ENCODE measurements at regions not wholly inside any gene's neighbourhood (a gene's known extent, or its start where the extent isn't known, plus 50 kb on each side); places are given as distances from the start of the nearest gene placed in this dataset.

GRCh38 chr4:129379429-129379828 lies 283.5 kb downstream of the C4orf33 start:
- intact Hi-C loops (cut with micrococcal nuclease), result no loop called here
- Histone ChIP-seq H3K4me2 (replicated peaks; ENCODE audit: low read depth, low read length, poor library complexity, severe bottlenecking) (no peak overlapping the region), H3K27ac (ENCODE audit: low read length in 2 of 2) (no peak overlapping the region), H2AFZ (ENCODE audit: insufficient read depth, low read depth, low read length, poor library complexity, severe bottlenecking) (no peak overlapping the region), H3K79me2 (ENCODE audit: control insufficient read depth, insufficient read depth, low read length) (no peaks in the 10 kb centered on the region), H3K9me3 (ENCODE audit: control extremely low read depth in 1 of 3, control insufficient read depth in 2 of 3, insufficient read depth in 1 of 3, low read length in 2 of 3) (no peaks in the 10 kb centered on the region), H4K20me1 (ENCODE audit: control insufficient read depth, insufficient read depth, low read length, poor library complexity, severe bottlenecking) (no peaks in the 10 kb centered on the region), H3K27me3 (replicated peaks in 1 of 4; ENCODE audit: control extremely low read depth in 1 of 4, control insufficient read depth in 3 of 4, insufficient read depth in 4 of 4, low read length in 3 of 4) (no peaks in the 10 kb centered on the region), H3K9ac (ENCODE audit: low read length) (no peak overlapping the region), H3K4me3 (ENCODE audit: control extremely low read depth in 1 of 5, extremely low read depth in 1 of 5, insufficient read depth in 1 of 5, low read depth in 2 of 5, low read length in 4 of 5) (no peak overlapping the region), H3K36me3 (replicated peaks in 1 of 2; ENCODE audit: control extremely low read depth in 1 of 2, control insufficient read depth in 1 of 2, extremely low read depth in 1 of 2, insufficient read depth in 2 of 2, low read length in 1 of 2) (no peaks in the 10 kb centered on the region), H3K4me1 (ENCODE audit: control insufficient read depth in 2 of 2, insufficient read depth in 2 of 2, low read length in 2 of 2) (no peaks in the 10 kb centered on the region)
- ATAC-seq (ENCODE audit: low read depth) (no peak), DNase-seq (no peak)
- CTCF ChIA-PET, result no interaction called here
- POLR2A ChIA-PET, result no interaction called here
- Mint-ChIP-seq H3K4me3 (no peak overlapping the region), H3K27ac (no peak overlapping the region), H3K27me3 (no peaks in the 10 kb centered on the region), H3K4me1 (no peaks in the 10 kb centered on the region), H3K9me3 (ENCODE audit: insufficient read depth) (no peaks in the 10 kb centered on the region)
- no CpG with 5 or more reads among the region's 2 CpGs for WGBS (ENCODE audit: insufficient coverage)
- TF ChIP-seq, protein P1, sequence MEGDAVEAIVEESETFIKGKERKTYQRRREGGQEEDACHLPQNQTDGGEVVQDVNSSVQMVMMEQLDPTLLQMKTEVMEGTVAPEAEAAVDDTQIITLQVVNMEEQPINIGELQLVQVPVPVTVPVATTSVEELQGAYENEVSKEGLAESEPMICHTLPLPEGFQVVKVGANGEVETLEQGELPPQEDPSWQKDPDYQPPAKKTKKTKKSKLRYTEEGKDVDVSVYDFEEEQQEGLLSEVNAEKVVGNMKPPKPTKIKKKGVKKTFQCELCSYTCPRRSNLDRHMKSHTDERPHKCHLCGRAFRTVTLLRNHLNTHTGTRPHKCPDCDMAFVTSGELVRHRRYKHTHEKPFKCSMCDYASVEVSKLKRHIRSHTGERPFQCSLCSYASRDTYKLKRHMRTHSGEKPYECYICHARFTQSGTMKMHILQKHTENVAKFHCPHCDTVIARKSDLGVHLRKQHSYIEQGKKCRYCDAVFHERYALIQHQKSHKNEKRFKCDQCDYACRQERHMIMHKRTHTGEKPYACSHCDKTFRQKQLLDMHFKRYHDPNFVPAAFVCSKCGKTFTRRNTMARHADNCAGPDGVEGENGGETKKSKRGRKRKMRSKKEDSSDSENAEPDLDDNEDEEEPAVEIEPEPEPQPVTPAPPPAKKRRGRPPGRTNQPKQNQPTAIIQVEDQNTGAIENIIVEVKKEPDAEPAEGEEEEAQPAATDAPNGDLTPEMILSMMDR (IDR thresholded peaks at IDR 0.05), result no peak
- no peak for TF ChIP-seq EZH2 (IDR thresholded peaks at IDR 0.05; ENCODE audit: borderline replicate concordance, insufficient read depth, low read depth, low read length, poor library complexity, severe bottlenecking)

GRCh38 chr4:129384974-129385373 lies 289.0 kb downstream of the C4orf33 start:
- no peak overlapping the region for H3K4me3 Mint-ChIP-seq
- ATAC-seq (ENCODE audit: low read depth) (no peak), DNase-seq (no peak)
- intact Hi-C loops (cut with micrococcal nuclease), result no loop called here
- Histone ChIP-seq H3K36me3 (replicated peaks in 1 of 2; ENCODE audit: control extremely low read depth in 1 of 2, control insufficient read depth in 1 of 2, extremely low read depth in 1 of 2, insufficient read depth in 2 of 2, low read length in 1 of 2) (no peaks in the 10 kb centered on the region), H3K9me3 (ENCODE audit: control extremely low read depth in 1 of 3, control insufficient read depth in 2 of 3, insufficient read depth in 1 of 3, low read length in 2 of 3) (no peaks in the 10 kb centered on the region), H3K27me3 (replicated peaks in 1 of 4; ENCODE audit: control extremely low read depth in 1 of 4, control insufficient read depth in 3 of 4, insufficient read depth in 4 of 4, low read length in 3 of 4) (no peaks in the 10 kb centered on the region), H2AFZ (ENCODE audit: insufficient read depth, low read depth, low read length, poor library complexity, severe bottlenecking) (no peak overlapping the region), H3K4me2 (replicated peaks; ENCODE audit: low read depth, low read length, poor library complexity, severe bottlenecking) (no peak overlapping the region), H4K20me1 (ENCODE audit: control insufficient read depth, insufficient read depth, low read length, poor library complexity, severe bottlenecking) (no peaks in the 10 kb centered on the region), H3K9ac (ENCODE audit: low read length) (no peak overlapping the region), H3K27ac (ENCODE audit: low read length in 2 of 2) (no peak overlapping the region), H3K79me2 (ENCODE audit: control insufficient read depth, insufficient read depth, low read length) (no peaks in the 10 kb centered on the region), H3K4me3 (ENCODE audit: control extremely low read depth in 1 of 5, extremely low read depth in 1 of 5, insufficient read depth in 1 of 5, low read depth in 2 of 5, low read length in 4 of 5) (no peak overlapping the region), H3K4me1 (ENCODE audit: control insufficient read depth in 2 of 2, insufficient read depth in 2 of 2, low read length in 2 of 2) (no peaks in the 10 kb centered on the region)
- no peaks in the 10 kb centered on the region for H3K27me3 Mint-ChIP-seq
- ChIA-PET POLR2A (no interaction called here), CTCF (no interaction called here)
- TF ChIP-seq, protein P1 (IDR thresholded peaks at IDR 0.05), result no peak
- TF ChIP-seq EZH2 (IDR thresholded peaks at IDR 0.05; ENCODE audit: borderline replicate concordance, insufficient read depth, low read depth, low read length, poor library complexity, severe bottlenecking), result no peak
- no CpG with 5 or more reads among the region's 1 CpG for WGBS (ENCODE audit: insufficient coverage)
- H3K27ac Mint-ChIP-seq, result no peak overlapping the region
- H3K4me1 Mint-ChIP-seq, result no peaks in the 10 kb centered on the region
- no peaks in the 10 kb centered on the region for H3K9me3 Mint-ChIP-seq (ENCODE audit: insufficient read depth)

Data from B cell (primary cell).